Gastrocnemius medialis (tissue), 4 donors: ENCODE measurements at regions not wholly inside any gene's neighbourhood (a gene's known extent, or its start where the extent isn't known, plus 50 kb on each side); places are given as distances from the start of the nearest gene placed in this dataset.

ENCODE experiments used
- CTCF ChIP-seq, 5 experiments: fragments of 450-650 bp in 3 of 5; fragments of 200-600 bp in 2 of 5; sonication (generic) in 2 of 5; IDR thresholded peaks in 4 of 5; conservative IDR thresholded peaks in 1 of 5; 1 replicate in 4 of 5; 2 replicates in 1 of 5; pipeline ENCODE4 v1.5.1; 2016 to 2019; ENCODE audit warnings: antibody characterized with exemption in 5 of 5, mild to moderate bottlenecking in 3 of 5, moderate library complexity in 3 of 5
- POLR2A ChIP-seq, 2 donors: fragments of 450-650 bp; IDR thresholded peaks; one replicate each; pipeline ENCODE4 v1.6.1; 2017; ENCODE audit warnings: antibody characterized with exemption in 2 of 2, mild to moderate bottlenecking in 2 of 2, moderate library complexity in 2 of 2

- TF ChIP-seq CTCF (IDR thresholded peaks at IDR 0.05 in 4 of 5, conservative IDR thresholded peaks at IDR 0.05 in 1 of 5) = no peak
- TF ChIP-seq POLR2A (IDR thresholded peaks at IDR 0.05) = no peak
Observed at GRCh38 chr16:49932946-49933345, 77.0 kb upstream of the ZNF423 start.
